DMS 273 (cell line): ENCODE measurements at regions not wholly inside any gene's neighbourhood (a gene's known extent, or its start where the extent isn't known, plus 50 kb on each side); places are given as distances from the start of the nearest gene placed in this dataset.

Experiments
- DNase-seq: peaks from one replicate; lab custom pipeline; 2025; ENCODE audit not compliant: unreplicated experiment; lab: John Stamatoyannopoulos, UW

GRCh38 chr9:86545090-86545489 is 190.9 kb upstream of the TUT7 start:
- DNase-seq, result no peak

- DNase-seq, result no peak
Observed at GRCh38 chr9:86541014-86541570, 186.9 kb upstream of the TUT7 start.

GRCh38 chr9:86535406-86535915 is 181.3 kb upstream of the TUT7 start:
- no peak for DNase-seq

- no peak for DNase-seq
Observed at GRCh38 chr9:86534572-86535258, 180.5 kb upstream of the TUT7 start.

- no peak for DNase-seq
Observed at GRCh38 chr9:86531971-86532640, 177.9 kb upstream of the TUT7 start.

- DNase-seq, result no peak
Observed at GRCh38 chr9:86531273-86531970, 177.2 kb upstream of the TUT7 start.

- no peak for DNase-seq
Observed at GRCh38 chr9:86529496-86530275, 175.5 kb upstream of the TUT7 start.

GRCh38 chr9:86526021-86526420 is 171.8 kb upstream of the TUT7 start:
- no peak for DNase-seq

- no peak for DNase-seq
Observed at GRCh38 chr9:86525182-86525581, 171.0 kb upstream of the TUT7 start.

GRCh38 chr9:86521977-86522376 is 167.8 kb upstream of the TUT7 start:
- DNase-seq, result no peak

GRCh38 chr9:86521322-86521721 is 167.1 kb upstream of the TUT7 start:
- no peak for DNase-seq

GRCh38 chr9:86519066-86519615 is 164.9 kb upstream of the TUT7 start:
- no peak for DNase-seq

- DNase-seq, result no peak
Observed at GRCh38 chr9:86517475-86517874, 163.3 kb upstream of the TUT7 start.

GRCh38 chr9:86516564-86516963 is 162.4 kb upstream of the TUT7 start:
- DNase-seq, result no peak

- DNase-seq, result no peak
Observed at GRCh38 chr9:86515221-86515620, 161.0 kb upstream of the TUT7 start.

GRCh38 chr9:86513429-86513828 is 159.2 kb upstream of the TUT7 start:
- no peak for DNase-seq

- no peak for DNase-seq
Observed at GRCh38 chr9:86512929-86513328, 158.7 kb upstream of the TUT7 start.

GRCh38 chr9:86511614-86512360 is 157.6 kb upstream of the TUT7 start:
- DNase-seq, result no peak

- DNase-seq, result no peak
Observed at GRCh38 chr9:86508208-86508903, 154.1 kb upstream of the TUT7 start.
